RWPE1 (cell line): ENCODE measurements at regions not wholly inside any gene's neighbourhood (a gene's known extent, or its start where the extent isn't known, plus 50 kb on each side); places are given as distances from the start of the nearest gene placed in this dataset.

ENCODE experiments used
- CTCF ChIA-PET: fragments of 350-600 bp; sonication (Branson Sonifier 250); formaldehyde crosslinking; extraction: SDS; loops from one replicate; lab custom pipeline; 2021; lab: Yijun Ruan, JAX
- POLR2A ChIA-PET: fragments of 400-600 bp; formaldehyde crosslinking; extraction: SDS; loops from one replicate; lab custom pipeline; 2020; ENCODE audit warnings: antibody characterized with exemption; ENCODE audit not compliant: low non-redundant PET; lab: Yijun Ruan, JAX
- DNase-seq: peaks from one replicate; pipeline ENCODE4 v3.0.0; 2012; ENCODE audit warnings: low spot score
- H3K27ac ChIP-seq: fragments of 450-650 bp; 2 replicates; pipeline ENCODE4 v1.5.1; 2017
- TF ChIP-seq, protein P1 (sequence below): fragments of 450-650 bp; conservative IDR thresholded peaks from 2 replicates; pipeline ENCODE4 v1.5.1; 2017; ENCODE audit warnings: low read depth, mild to moderate bottlenecking

DNA sequence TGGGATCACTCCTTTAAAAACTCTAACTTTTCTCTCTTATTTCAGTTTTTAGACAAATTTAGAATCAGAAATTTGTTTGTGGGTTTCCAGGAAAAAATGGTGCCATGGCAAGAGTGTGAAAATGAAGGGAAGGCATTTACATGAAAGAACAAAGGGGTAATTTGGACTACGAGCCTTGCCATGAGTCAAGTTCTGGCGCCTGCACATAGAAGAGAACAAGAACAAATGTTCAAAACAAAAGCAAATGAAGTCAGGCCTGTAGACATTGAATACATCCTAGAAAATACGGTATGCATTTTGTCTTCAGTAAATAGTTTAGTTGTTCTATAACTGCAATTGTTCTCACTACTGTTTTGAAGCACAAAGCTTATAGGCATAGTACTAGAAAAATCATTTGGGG lies 1390.5 kb downstream of the EFNB2 start:
- TF ChIP-seq, protein P1, sequence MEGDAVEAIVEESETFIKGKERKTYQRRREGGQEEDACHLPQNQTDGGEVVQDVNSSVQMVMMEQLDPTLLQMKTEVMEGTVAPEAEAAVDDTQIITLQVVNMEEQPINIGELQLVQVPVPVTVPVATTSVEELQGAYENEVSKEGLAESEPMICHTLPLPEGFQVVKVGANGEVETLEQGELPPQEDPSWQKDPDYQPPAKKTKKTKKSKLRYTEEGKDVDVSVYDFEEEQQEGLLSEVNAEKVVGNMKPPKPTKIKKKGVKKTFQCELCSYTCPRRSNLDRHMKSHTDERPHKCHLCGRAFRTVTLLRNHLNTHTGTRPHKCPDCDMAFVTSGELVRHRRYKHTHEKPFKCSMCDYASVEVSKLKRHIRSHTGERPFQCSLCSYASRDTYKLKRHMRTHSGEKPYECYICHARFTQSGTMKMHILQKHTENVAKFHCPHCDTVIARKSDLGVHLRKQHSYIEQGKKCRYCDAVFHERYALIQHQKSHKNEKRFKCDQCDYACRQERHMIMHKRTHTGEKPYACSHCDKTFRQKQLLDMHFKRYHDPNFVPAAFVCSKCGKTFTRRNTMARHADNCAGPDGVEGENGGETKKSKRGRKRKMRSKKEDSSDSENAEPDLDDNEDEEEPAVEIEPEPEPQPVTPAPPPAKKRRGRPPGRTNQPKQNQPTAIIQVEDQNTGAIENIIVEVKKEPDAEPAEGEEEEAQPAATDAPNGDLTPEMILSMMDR: no peak

DNA sequence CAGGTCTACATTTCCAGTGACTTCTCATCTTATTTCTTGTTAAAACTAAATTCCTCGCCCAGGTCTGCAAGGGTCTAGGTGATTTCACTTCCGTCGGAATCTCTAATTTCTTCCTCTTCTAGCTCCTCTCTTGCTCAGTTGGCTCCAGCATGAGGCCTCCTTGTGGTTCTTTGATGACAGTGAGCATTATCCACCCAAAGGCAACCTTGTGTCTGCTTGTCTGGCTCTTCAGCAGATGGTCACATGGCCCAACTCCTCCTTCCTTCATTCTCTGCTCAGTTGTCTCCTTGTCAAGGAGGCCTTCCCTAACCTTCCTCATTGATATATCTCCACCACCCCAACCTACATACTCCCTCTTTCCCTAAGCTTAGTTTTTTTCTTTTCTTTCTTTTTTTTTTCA lies 1391.4 kb downstream of the EFNB2 start:
- POLR2A ChIA-PET: no interaction called here
- no peak for DNase-seq
- TF ChIP-seq, protein P1: no peak
- CTCF ChIA-PET: interaction anchor here (0.6 kb wide), 1 partner anchor 16 kb away, joined by 3 read pairs; no protein-coding TSS in a partner anchor
- H3K27ac ChIP-seq: no peak overlapping the region

More for the DNA sequence above, 1390.5 kb downstream of the EFNB2 start:
- POLR2A ChIA-PET: no interaction called here
- CTCF ChIA-PET: interaction anchor here (0.6 kb wide), 1 partner anchor 16 kb away, joined by 3 read pairs; no protein-coding TSS in a partner anchor
- DNase-seq: no peak
- H3K27ac ChIP-seq: no peak overlapping the region

DNA sequence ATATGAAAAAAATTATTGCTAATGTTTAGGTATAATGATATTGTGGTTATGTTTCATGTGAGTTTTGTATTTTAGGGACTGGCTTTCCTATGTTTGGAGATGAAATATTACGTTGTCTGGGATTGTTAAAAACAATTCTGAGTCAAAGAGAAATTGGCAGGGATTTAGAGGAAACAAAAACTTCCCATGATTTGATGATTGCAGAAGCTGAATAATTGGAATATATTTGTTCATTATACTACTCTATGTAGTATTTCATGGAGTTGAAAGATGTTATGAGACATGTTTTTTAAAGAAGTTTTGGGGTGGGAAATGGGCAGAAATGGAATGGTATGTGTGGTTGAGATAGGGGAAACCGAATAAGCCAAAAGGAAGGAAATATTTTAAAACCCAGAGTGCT lies 1392.9 kb downstream of the EFNB2 start:
- DNase-seq: no peak
- TF ChIP-seq, protein P1: no peak
- H3K27ac ChIP-seq: no peak overlapping the region
- ChIA-PET POLR2A (no interaction called here), CTCF (interaction anchor here (0.6 kb wide), 1 partner anchor 1385 kb away, joined by 4 read pairs; no protein-coding TSS in a partner anchor)

DNA sequence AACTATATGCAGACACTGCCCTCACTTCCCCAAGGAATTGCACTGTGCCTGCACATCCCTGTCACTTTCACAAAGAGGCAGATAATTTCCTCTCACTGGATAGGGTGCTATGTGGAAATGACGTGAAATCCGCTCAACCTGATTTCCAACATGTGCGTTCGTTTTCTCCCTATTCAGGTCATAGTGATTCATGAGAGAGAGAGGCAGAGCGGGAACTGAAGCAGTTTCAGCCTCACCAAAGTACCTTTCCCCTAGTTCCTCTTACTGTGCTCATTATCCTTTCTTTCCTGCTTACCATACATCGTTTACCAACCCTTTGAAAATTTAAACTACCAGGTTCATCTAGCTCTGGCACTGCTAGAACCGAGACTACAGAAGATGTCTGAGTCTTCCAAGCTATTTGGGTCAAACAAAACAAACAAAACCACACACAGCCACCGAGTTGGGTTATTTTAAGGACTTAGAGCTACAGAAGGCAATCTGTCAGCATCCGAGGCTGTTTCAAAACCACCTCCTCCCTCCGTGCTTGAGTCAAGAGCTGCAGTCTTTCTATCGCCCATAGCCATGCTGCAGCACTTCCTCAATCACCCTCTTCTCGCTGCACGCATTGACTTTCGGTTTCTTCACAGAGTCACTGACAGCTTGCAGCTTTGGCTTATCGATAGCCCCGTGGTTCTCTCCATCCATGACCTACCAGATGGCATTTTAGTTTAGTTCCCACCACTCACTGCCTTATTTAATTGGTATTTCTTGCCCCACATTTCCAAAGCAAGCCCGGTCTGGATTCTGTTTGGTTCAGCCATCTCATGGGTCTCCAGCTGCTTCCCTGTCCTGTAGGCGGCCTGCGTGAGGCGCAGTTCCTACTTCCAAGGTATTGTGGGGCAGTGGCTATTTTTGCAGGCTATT lies 1395.8 kb downstream of the EFNB2 start:
- TF ChIP-seq, protein P1: no peak
- CTCF ChIA-PET: interaction anchor here (0.6 kb wide), 2 partner anchors 8 to 149 kb away, joined by 4 to 5 read pairs; no protein-coding TSS in a partner anchor
- no peak overlapping the region for H3K27ac ChIP-seq
- DNase-seq: no peak
- POLR2A ChIA-PET: no interaction called here

DNA sequence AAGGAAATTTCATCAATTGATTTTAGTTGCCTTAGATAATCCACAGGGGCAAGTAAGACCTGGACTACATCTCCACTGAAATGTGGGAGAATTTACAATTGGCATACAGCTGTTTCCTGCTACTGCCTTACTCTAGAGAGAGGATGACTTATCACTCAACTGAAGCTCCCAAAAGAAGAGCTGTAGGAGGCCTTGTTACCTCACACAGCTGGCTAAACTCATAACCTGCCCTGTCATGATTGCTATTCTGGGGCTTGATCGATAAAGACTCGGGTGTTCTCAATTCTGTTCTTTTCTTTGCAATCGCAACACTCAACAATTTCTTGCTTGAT lies 1396.4 kb downstream of the EFNB2 start:
- TF ChIP-seq, protein P1: no peak
- no peak for DNase-seq
- H3K27ac ChIP-seq: no peak overlapping the region
- CTCF ChIA-PET: interaction anchor here (0.6 kb wide), 2 partner anchors 9 to 150 kb away, joined by 4 to 5 read pairs; no protein-coding TSS in a partner anchor
- POLR2A ChIA-PET: no interaction called here

DNA sequence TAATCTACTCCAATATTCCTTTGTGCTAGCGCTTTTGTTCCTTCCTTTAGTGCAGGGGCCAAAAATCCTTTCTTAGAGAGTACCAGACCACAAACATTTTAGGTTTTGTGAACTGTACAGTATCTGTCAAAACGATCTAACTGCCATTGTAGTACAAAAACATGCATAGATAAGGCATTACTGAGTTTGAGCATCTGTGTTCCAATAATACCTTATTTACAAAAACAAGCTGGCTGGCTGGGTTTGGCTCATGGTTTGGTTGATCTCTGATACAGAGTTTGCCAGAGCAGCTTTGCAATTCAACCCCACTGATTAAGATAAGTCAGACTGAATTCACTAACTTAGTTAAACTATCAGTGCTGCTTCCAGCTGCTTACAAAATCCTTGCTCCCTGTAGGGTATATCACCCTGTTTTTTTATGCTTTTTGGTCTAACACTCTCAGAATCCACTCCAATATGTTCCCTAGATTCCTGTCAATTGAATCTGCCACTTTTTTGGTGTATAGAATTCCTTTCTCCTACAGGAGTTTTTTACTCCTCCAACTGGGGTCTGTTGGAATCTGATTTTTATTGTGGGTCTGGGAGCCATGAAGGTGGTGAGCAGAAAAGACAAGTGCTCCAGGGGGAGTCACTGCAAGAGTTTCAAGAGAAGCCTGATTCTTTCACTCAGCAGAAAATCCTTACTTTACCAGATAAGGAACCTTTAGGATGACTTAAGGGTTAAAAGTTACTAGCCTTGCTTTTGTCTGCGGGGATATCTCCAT lies 1399.4 kb downstream of the EFNB2 start:
- TF ChIP-seq, protein P1: no peak
- CTCF ChIA-PET: no interaction called here
- POLR2A ChIA-PET: no interaction called here
- DNase-seq: no peak
- no peak overlapping the region for H3K27ac ChIP-seq
